ENCODE measurements at regions not wholly inside any gene's neighbourhood (a gene's known extent, or its start where the extent isn't known, plus 50 kb on each side); places are given as distances from the start of the nearest gene placed in this dataset.

DNA sequence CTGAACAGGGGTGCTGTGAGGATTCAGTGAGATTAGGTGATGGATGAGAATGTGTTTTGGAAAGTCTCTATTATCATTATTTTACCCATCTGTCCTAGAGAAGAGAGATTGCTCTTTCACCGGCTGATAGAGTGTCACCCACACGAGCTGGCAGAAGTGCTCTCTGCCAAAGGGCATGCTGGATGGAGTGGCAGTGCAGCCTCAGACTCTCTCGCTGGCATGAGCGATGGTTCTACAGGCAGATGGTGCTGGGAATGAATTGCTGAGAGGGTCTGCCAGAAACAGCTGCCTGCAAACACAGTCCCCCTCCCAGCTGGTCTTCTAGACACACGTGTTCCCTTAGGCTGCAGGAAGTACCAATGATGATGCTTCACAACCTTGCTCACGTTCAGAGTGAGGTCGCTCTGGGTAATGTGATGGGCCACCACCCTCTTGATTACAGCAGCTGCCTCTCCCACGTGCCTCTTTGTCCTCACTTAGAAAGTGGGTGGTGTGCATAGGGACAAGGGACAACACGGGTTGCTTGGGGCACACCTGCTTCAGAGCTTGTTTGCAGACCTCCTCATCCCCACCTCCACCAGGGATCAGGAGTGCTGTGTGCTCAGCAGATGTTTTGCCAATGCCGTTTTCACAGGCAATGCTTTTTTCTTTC is 84.7 kb downstream of the FOXA2 start:
- no peak for TF ChIP-seq POLR2A (IDR thresholded peaks at IDR 0.05)
- no peaks in the 10 kb centered on the region for H3K9me3 ChIP-seq
- intact Hi-C loops (cut with DNase I; ENCODE audit: low total_unique reads): no loop called here
- H3K36me3 ChIP-seq (ENCODE audit: low read depth, missing control alignments): no peaks in the 10 kb centered on the region
- H3K4me1 ChIP-seq: no peaks in the 10 kb centered on the region
- 79 to 87% methylated on average over 9 to 10 of the region's 10 CpGs for WGBS, 2 donors
- no peak overlapping the region for H3K27ac ChIP-seq
- H3K4me3 ChIP-seq: no peak overlapping the region
- no peaks in the 10 kb centered on the region for H3K27me3 ChIP-seq
- DNase-seq: no peak

DNA sequence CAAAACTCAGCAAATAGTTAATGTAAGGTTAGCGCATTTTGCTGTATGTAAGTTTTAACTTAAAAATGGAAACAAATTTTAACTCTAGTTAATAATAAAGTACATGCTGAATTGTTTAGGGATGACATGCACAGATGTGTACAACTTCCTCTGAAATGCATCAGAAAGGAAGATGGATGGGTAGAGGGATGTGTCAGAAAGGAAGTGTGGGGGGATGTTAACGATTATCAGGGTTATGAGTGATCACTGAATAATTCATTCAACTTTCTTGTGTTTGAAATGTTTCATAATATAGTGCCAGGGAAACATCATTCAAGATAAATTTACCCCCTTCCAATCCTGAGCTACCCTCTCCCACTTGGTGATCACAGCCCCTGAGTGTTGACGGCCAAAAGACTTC is 87.6 kb downstream of the FOXA2 start:
- DNase-seq: no peak
- TF ChIP-seq, protein P1, sequence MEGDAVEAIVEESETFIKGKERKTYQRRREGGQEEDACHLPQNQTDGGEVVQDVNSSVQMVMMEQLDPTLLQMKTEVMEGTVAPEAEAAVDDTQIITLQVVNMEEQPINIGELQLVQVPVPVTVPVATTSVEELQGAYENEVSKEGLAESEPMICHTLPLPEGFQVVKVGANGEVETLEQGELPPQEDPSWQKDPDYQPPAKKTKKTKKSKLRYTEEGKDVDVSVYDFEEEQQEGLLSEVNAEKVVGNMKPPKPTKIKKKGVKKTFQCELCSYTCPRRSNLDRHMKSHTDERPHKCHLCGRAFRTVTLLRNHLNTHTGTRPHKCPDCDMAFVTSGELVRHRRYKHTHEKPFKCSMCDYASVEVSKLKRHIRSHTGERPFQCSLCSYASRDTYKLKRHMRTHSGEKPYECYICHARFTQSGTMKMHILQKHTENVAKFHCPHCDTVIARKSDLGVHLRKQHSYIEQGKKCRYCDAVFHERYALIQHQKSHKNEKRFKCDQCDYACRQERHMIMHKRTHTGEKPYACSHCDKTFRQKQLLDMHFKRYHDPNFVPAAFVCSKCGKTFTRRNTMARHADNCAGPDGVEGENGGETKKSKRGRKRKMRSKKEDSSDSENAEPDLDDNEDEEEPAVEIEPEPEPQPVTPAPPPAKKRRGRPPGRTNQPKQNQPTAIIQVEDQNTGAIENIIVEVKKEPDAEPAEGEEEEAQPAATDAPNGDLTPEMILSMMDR (IDR thresholded peaks at IDR 0.05): no peak
- no peak for TF ChIP-seq POLR2A (IDR thresholded peaks at IDR 0.05)
- 84 to 89% methylated on average over 3 of the region's 3 CpGs for WGBS, 2 donors

DNA sequence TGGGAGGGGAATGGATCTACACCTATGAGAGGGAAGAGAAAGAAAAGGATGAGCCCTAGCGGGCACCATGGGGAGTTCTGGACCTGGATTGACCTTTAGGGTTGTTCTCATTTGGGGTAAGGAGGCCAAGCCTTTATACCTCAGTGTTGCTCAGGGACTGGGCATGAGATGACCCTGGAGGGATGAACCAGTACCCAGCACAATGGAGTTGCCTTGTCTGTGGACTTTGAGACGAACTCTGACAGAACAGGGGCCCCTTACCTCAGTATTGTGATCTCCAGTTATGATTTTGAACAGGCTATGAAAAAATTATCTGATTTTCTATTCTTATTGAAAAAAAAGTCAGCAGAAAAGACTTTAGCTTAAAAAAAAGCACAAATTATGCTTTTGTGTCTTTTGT is 88.6 kb downstream of the FOXA2 start:
- WGBS, 2 donors: 84 to 90% methylated on average over 2 of the region's 2 CpGs
- DNase-seq: no peak
- Histone ChIP-seq H3K4me3 (no peak overlapping the region), H3K27ac (no peak overlapping the region), H3K4me1 (no peaks in the 10 kb centered on the region), H3K9me3 (no peaks in the 10 kb centered on the region), H3K27me3 (no peaks in the 10 kb centered on the region), H3K36me3 (ENCODE audit: low read depth, missing control alignments) (no peaks in the 10 kb centered on the region)
- TF ChIP-seq POLR2A (IDR thresholded peaks at IDR 0.05): no peak
- TF ChIP-seq, protein P1 (IDR thresholded peaks at IDR 0.05): no peak
- intact Hi-C loops (cut with DNase I; ENCODE audit: low total_unique reads): no loop called here

More for the DNA sequence above, 87.6 kb downstream of the FOXA2 start:
- no peaks in the 10 kb centered on the region for H3K9me3 ChIP-seq
- no peak overlapping the region for H3K27ac ChIP-seq
- no peaks in the 10 kb centered on the region for H3K27me3 ChIP-seq
- no peaks in the 10 kb centered on the region for H3K4me1 ChIP-seq
- intact Hi-C loops (cut with DNase I; ENCODE audit: low total_unique reads): no loop called here
- H3K36me3 ChIP-seq (ENCODE audit: low read depth, missing control alignments): no peaks in the 10 kb centered on the region
- no peak overlapping the region for H3K4me3 ChIP-seq

DNA sequence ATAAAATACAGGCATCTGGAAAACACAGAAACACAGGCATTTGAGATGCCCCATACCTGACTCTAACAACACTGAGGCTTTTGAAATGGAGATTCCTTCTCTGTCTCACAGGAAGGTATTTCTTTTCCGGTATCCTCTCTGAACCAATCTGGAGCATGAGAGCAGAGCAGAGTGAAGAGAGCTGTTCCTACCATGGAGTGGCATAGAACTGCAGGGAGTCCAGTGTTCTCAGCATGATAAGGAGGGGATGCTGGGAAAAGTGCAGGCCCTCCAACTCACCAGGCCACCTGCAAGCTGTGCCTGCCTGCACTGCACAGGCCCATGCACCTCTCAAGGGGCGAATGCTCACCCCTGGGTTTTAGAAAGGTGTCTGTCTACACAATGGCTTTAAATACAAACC is 89.2 kb downstream of the FOXA2 start:
- intact Hi-C loops (cut with DNase I; ENCODE audit: low total_unique reads): no loop called here
- Histone ChIP-seq H3K27me3 (no peaks in the 10 kb centered on the region), H3K9me3 (no peaks in the 10 kb centered on the region), H3K4me1 (no peaks in the 10 kb centered on the region), H3K27ac (no peak overlapping the region), H3K36me3 (ENCODE audit: low read depth, missing control alignments) (no peaks in the 10 kb centered on the region), H3K4me3 (no peak overlapping the region)
- TF ChIP-seq, protein P1 (IDR thresholded peaks at IDR 0.05): no peak
- no peak for TF ChIP-seq POLR2A (IDR thresholded peaks at IDR 0.05)
- DNase-seq: no peak
- 72 to 80% methylated on average over 1 to 2 of the region's 2 CpGs for WGBS, 2 donors

DNA sequence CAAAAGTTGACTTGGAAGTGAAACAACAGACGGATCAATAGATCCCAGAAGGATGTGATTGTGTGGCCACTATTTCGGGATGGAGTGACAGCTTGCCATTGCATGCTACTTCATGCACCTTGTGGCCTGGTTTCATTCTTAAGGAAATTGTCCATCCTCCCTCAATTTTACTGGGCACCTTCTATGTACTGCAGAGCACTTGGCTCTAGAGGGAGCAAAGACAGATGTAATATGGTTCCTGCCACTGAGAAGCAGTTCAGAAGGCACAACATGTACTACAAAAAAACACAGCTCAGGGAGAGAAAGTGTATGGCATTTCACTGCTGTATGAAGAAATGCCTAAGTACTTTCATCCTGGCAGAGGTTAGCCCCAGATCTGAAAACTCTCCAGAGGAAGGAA is 91.9 kb downstream of the FOXA2 start:
- Histone ChIP-seq H3K4me3 (no peak overlapping the region), H3K27ac (no peak overlapping the region), H3K27me3 (no peaks in the 10 kb centered on the region), H3K9me3 (no peaks in the 10 kb centered on the region), H3K4me1 (no peaks in the 10 kb centered on the region), H3K36me3 (ENCODE audit: low read depth, missing control alignments) (no peaks in the 10 kb centered on the region)
- intact Hi-C loops (cut with DNase I; ENCODE audit: low total_unique reads): no loop called here
- DNase-seq: no peak
- WGBS, 2 donors: 80 to 91% methylated on average over 2 of the region's 2 CpGs
- TF ChIP-seq POLR2A (IDR thresholded peaks at IDR 0.05): no peak
- TF ChIP-seq, protein P1 (IDR thresholded peaks at IDR 0.05): no peak

Measured in testis (tissue), 2 donors.